K562 (cell line): ENCODE measurements at regions not wholly inside any gene's neighbourhood (a gene's known extent, or its start where the extent isn't known, plus 50 kb on each side); places are given as distances from the start of the nearest gene placed in this dataset.
A peak's percentile ranks its signal among the peaks of the same experiment; 100 is the strongest.

ENCODE experiments used
- ATAC-seq: fragments of 200-7000 bp; cut with Tn5 transposase; 3 replicates; pipeline ENCODE4 v1.9.1; 2020; ENCODE audit warnings: moderate library complexity
- BruUV-seq: library from RNA; stranded (reverse); fragments of 400-500 nt; replicated peaks from 2 replicates; lab custom pipeline; 2021; lab: Mats Ljungman, UMichigan
- CTCF ChIA-PET: fragments of 300-600 bp; formaldehyde crosslinking; extraction: SDS; loops from one replicate; lab custom pipeline; 2021; ENCODE audit warnings: low intra/inter-chr PET ratio; lab: Yijun Ruan, JAX
- POLR2A ChIA-PET: fragments of 300-600, 350-650 bp; sonication (Branson Sonifier 250); formaldehyde crosslinking; extraction: SDS; loops from one replicate; lab custom pipeline; 2021; ENCODE audit warnings: antibody characterized with exemption, inconsistent platforms; lab: Yijun Ruan, JAX
- DNase-seq, 4 experiments: peaks; one replicate each; pipeline versions ENCODE4 v3.0.0 to v3.0.0-alpha.2; 2011 to 2018; ENCODE audit warnings: low spot score in 3 of 4, mixed read lengths in 3 of 4; ENCODE audit errors: extremely low read depth in 1 of 4
- FAIRE-seq: peaks from 2 replicates; lab custom pipeline; 2011; peaks lifted over from hg19 to GRCh38; lab: Jason Lieb, UNC
- H2AFZ ChIP-seq: 2 replicates; pipeline ENCODE4 v1.6.0; 2011; ENCODE audit warnings: low read depth, low read length, control low read depth, inconsistent platforms
- H3K27ac ChIP-seq: fragments of 200-600 bp; 3 replicates; pipeline ENCODE4 v1.8.0; 2011; ENCODE audit warnings: low read depth, mild to moderate bottlenecking, control low read depth, inconsistent platforms, low read length, moderate library complexity, mixed read lengths; ENCODE audit errors: extremely low read depth
- H3K27me3 ChIP-seq, 2 experiments: fragments of 300-600 bp in 1 of 2; 2 replicates in 1 of 2; 3 replicates in 1 of 2; pipeline versions ENCODE4 v1.6.0 to v1.8.0; 2011; ENCODE audit warnings: inconsistent platforms in 2 of 2, low read length in 2 of 2, mild to moderate bottlenecking in 1 of 2, mixed read lengths in 1 of 2, moderate library complexity in 1 of 2; ENCODE audit not compliant: control insufficient read depth in 2 of 2, insufficient read depth in 2 of 2
- H3K36me3 ChIP-seq: fragments of 300-600 bp; 3 replicates; pipeline ENCODE4 v1.8.0; 2011; ENCODE audit warnings: mild to moderate bottlenecking, low read length, inconsistent platforms; ENCODE audit not compliant: control insufficient read depth, insufficient read depth
- H3K4me1 ChIP-seq, 2 experiments: fragments of 200-600 bp in 1 of 2; replicated peaks in 1 of 2; 2 replicates in 1 of 2; 3 replicates in 1 of 2; pipeline versions ENCODE4 v1.5.1 to v1.8.0; 2011; ENCODE audit warnings: inconsistent platforms in 2 of 2, low read length in 2 of 2, mild to moderate bottlenecking in 1 of 2, mixed read lengths in 1 of 2, moderate library complexity in 1 of 2; ENCODE audit not compliant: control insufficient read depth in 2 of 2, insufficient read depth in 2 of 2
- H3K4me2 ChIP-seq: 2 replicates; pipeline ENCODE4 v1.6.1; 2011; ENCODE audit warnings: low read length, control low read depth, inconsistent platforms, mixed read lengths; ENCODE audit not compliant: insufficient read depth
- H3K4me3 ChIP-seq: fragments of 200-600 bp; sonication (generic), shearing (Covaris generic); 2 replicates; pipeline ENCODE4 v1.5.1; 2016; ENCODE audit warnings: control low read depth, inconsistent platforms
- H3K79me2 ChIP-seq: fragments of 200-600 bp; 3 replicates; pipeline ENCODE4 v1.8.0; 2011; ENCODE audit warnings: low read length, inconsistent platforms; ENCODE audit not compliant: control insufficient read depth, insufficient read depth
- H3K9ac ChIP-seq, 2 experiments: 2 replicates each; pipeline versions ENCODE4 v1.6.0 to v1.6.1; 2011; ENCODE audit warnings: low read depth in 2 of 2, low read length in 2 of 2, control low read depth in 1 of 2, inconsistent platforms in 1 of 2, mild to moderate bottlenecking in 1 of 2, mixed read lengths in 1 of 2; ENCODE audit not compliant: insufficient read depth in 1 of 2
- H3K9me1 ChIP-seq: one replicate; pipeline ENCODE4 v1.6.0; 2011; ENCODE audit warnings: inconsistent platforms, mild to moderate bottlenecking, low read length, moderate library complexity; ENCODE audit not compliant: control insufficient read depth, insufficient read depth
- H3K9me3 ChIP-seq: replicated peaks from 2 replicates; pipeline ENCODE4 v1.5.1; 2011; ENCODE audit warnings: low read depth, low read length, inconsistent platforms; ENCODE audit not compliant: control insufficient read depth, insufficient read depth
- H4K20me1 ChIP-seq: replicated peaks from 2 replicates; pipeline ENCODE4 v1.6.1; 2011; ENCODE audit warnings: low read length, inconsistent platforms, mixed read lengths; ENCODE audit not compliant: control insufficient read depth, insufficient read depth
- CBX3 ChIP-seq, 2 experiments: IDR thresholded peaks; 1 replicate in 1 of 2; 2 replicates in 1 of 2; pipeline ENCODE4 v1.6.1; 2012; ENCODE audit warnings: inconsistent platforms in 2 of 2, low read length in 2 of 2, borderline replicate concordance in 1 of 2, control low read depth in 1 of 2
- KAT8 ChIP-seq: fragments of 450-650 bp; IDR thresholded peaks from 2 replicates; pipeline ENCODE4 v1.6.1; 2016; ENCODE audit warnings: low read depth, mild to moderate bottlenecking
- MCM3 ChIP-seq: fragments of 450-650 bp; IDR thresholded peaks from 2 replicates; pipeline ENCODE4 v1.6.1; 2016
- NFRKB ChIP-seq: fragments of 450-650 bp; IDR thresholded peaks from 2 replicates; pipeline ENCODE4 v1.6.1; 2016; ENCODE audit warnings: low read depth
- ZNF121 ChIP-seq: sonication (generic); formaldehyde crosslinking; conservative IDR thresholded peaks from 2 replicates; pipeline ENCODE4 v1.8.0; 2022; ENCODE audit warnings: missing genetic modification reagents
- ZNF165 ChIP-seq: fragments of 250-450 bp; sonication (Bioruptor Pico); IDR thresholded peaks from 2 replicates; pipeline ENCODE4 v1.4.0; 2020; ENCODE audit warnings: borderline replicate concordance
- ZNF316 ChIP-seq: fragments of 450-650 bp; IDR thresholded peaks from 2 replicates; pipeline ENCODE4 v1.6.1; 2016
- ZNF668 ChIP-seq: fragments of 250-450 bp; sonication (Bioruptor Pico); IDR thresholded peaks from 2 replicates; pipeline ENCODE4 v1.8.0; 2022; ENCODE audit warnings: mild to moderate bottlenecking, inconsistent platforms
- WGBS: fragments of 100-300 bp; shearing (Covaris generic); methylation state at CpG from one replicate; pipeline ENCODE4 v1.1.6; 2016; ENCODE audit warnings: low coverage, mixed read lengths; ENCODE audit not compliant: insufficient coverage; ENCODE audit errors: missing lambda C conversion rate; 5-methylcytosine and 5-hydroxymethylcytosine counted together
- in situ Hi-C: fragments of 300-500 bp; cut with MboI; formaldehyde crosslinking; loops from 4 replicates; pipeline ENCODE4 v1.15.0; 2018; ENCODE audit warnings: inconsistent platforms, mixed read lengths
- intact Hi-C: fragments of 100-400 bp; cut with micrococcal nuclease; formaldehyde crosslinking; loops from 2 replicates; pipeline ENCODE4 v1.14.2; 2022
- TF ChIP-seq, protein P1 (sequence below): IDR thresholded peaks from 3 replicates; pipeline ENCODE4 v1.6.1; 2011; ENCODE audit warnings: borderline replicate concordance, mild to moderate bottlenecking; ENCODE audit not compliant: insufficient read length, insufficient read depth

GRCh38 chr3:11709782-11710181, 66.1 kb upstream of the VGLL4 start:
- WGBS, result 0% methylated on average over 3 of the region's 3 CpGs
- Histone ChIP-seq H3K4me1 (peaks cover 0 to 5% of the 10 kb centered on the region in 2 experiments; a peak in 3 of 5 replicates), H3K9me3 (peaks cover 6% of the 10 kb centered on the region), H3K4me2 (no peak overlapping the region)
- FAIRE-seq, result peak; percentile 6
- TF ChIP-seq ZNF121 (CRISPR knock-in tag) (no peak), ZNF165 (no peak), MCM3 (no peak), KAT8 (no peak), ZNF668 (no peak), NFRKB (no peak), CBX3 (IDR thresholded peaks at IDR 0.05; ENCODE audit: borderline replicate concordance in 1 of 2, low read length in 2 of 2) (0 out of 3 replicates have a peak, but pooled peaks of 1 of the 2 experiments have one; percentile 25), ZNF316 (peak; percentile 36; the same call in 1 of the 2 replicates)
- TF ChIP-seq, protein P1, sequence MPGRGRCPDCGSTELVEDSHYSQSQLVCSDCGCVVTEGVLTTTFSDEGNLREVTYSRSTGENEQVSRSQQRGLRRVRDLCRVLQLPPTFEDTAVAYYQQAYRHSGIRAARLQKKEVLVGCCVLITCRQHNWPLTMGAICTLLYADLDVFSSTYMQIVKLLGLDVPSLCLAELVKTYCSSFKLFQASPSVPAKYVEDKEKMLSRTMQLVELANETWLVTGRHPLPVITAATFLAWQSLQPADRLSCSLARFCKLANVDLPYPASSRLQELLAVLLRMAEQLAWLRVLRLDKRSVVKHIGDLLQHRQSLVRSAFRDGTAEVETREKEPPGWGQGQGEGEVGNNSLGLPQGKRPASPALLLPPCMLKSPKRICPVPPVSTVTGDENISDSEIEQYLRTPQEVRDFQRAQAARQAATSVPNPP, result no peak
- TF ChIP-seq, all 486 proteins: peak for 2
- no TSS peak for BruUV-seq
- no peak overlapping the region for H3K4me3 ChIP-seq
- no peak overlapping the region for H3K27ac ChIP-seq
- no peaks in the 10 kb centered on the region for H3K36me3 ChIP-seq
- ATAC-seq, result no peak
- CTCF ChIA-PET, result no interaction called here
- H3K27me3 ChIP-seq, result peaks cover 34 to 53% of the 10 kb centered on the region in 2 experiments
- no peak for DNase-seq
- no peaks in the 10 kb centered on the region for H3K9me1 ChIP-seq
- POLR2A ChIA-PET, result interaction anchor here (0.6 to 1.3 kb wide), 2 partner anchors 13 to 20 kb away, joined by 3 read pairs; no protein-coding TSS in a partner anchor
- in situ Hi-C loops (no loop called here), intact Hi-C loops (no loop called here)
- H3K9ac ChIP-seq, result no peak overlapping the region
- no peaks in the 10 kb centered on the region for H3K79me2 ChIP-seq
- H2AFZ ChIP-seq, result no peak overlapping the region
- no peaks in the 10 kb centered on the region for H4K20me1 ChIP-seq
